Muscle of back (tissue), 3 donors: ENCODE measurements at regions not wholly inside any gene's neighbourhood (a gene's known extent, or its start where the extent isn't known, plus 50 kb on each side); places are given as distances from the start of the nearest gene placed in this dataset.
"Not testable (repeated sequence)": the region's sequence is repeated elsewhere in the genome, so short reads cannot be mapped to it uniquely, and the experiment has no call there.

Experiments used
- DNase-seq, 3 donors: peaks; one replicate each; pipeline versions ENCODE4 v3.0.0 to v3.0.0-alpha.2; 2013

- no peak for DNase-seq
Measured at GRCh38 chr6:88499436-88499835, 333.3 kb upstream of the CNR1 start.

- DNase-seq = not testable (repeated sequence)
Measured at GRCh38 chr6:88497403-88497802, 331.3 kb upstream of the CNR1 start.

GRCh38 chr6:88494401-88495140 lies 328.4 kb upstream of the CNR1 start:
- no peak for DNase-seq

GRCh38 chr6:88493717-88494116 lies 327.6 kb upstream of the CNR1 start:
- DNase-seq = no peak

GRCh38 chr6:88492824-88493223 lies 326.7 kb upstream of the CNR1 start:
- no peak for DNase-seq

GRCh38 chr6:88492241-88492640 lies 326.1 kb upstream of the CNR1 start:
- no peak for DNase-seq

- DNase-seq = no peak
Measured at GRCh38 chr6:88491266-88491880, 325.2 kb upstream of the CNR1 start.

- no peak for DNase-seq
Measured at GRCh38 chr6:88490908-88491264, 324.7 kb upstream of the CNR1 start.

- no peak for DNase-seq
Measured at GRCh38 chr6:88490195-88490907, 324.2 kb upstream of the CNR1 start.

- DNase-seq = no peak
Measured at GRCh38 chr6:88483424-88483823, 317.3 kb upstream of the CNR1 start.

GRCh38 chr6:88482465-88482864 lies 316.3 kb upstream of the CNR1 start:
- DNase-seq = no peak

- DNase-seq = no peak
Measured at GRCh38 chr6:88481519-88481918, 315.4 kb upstream of the CNR1 start.

- no peak for DNase-seq
Measured at GRCh38 chr6:88480816-88481215, 314.7 kb upstream of the CNR1 start.

GRCh38 chr6:88477413-88477812 lies 311.3 kb upstream of the CNR1 start:
- DNase-seq = no peak

GRCh38 chr6:88476388-88476787 lies 310.2 kb upstream of the CNR1 start:
- no peak for DNase-seq

GRCh38 chr6:88474720-88475119 lies 308.6 kb upstream of the CNR1 start:
- no peak for DNase-seq

GRCh38 chr6:88473589-88473988 lies 307.4 kb upstream of the CNR1 start:
- DNase-seq = no peak

GRCh38 chr6:88472851-88473525 lies 306.8 kb upstream of the CNR1 start:
- DNase-seq = no peak

GRCh38 chr6:88459643-88460042 lies 293.5 kb upstream of the CNR1 start:
- no peak for DNase-seq

GRCh38 chr6:88459189-88459588 lies 293.0 kb upstream of the CNR1 start:
- no peak for DNase-seq

GRCh38 chr6:88458662-88459061 lies 292.5 kb upstream of the CNR1 start:
- DNase-seq = no peak

GRCh38 chr6:88456221-88456859 lies 290.2 kb upstream of the CNR1 start:
- DNase-seq = no peak
